Peyer's patch (tissue), 4 donors: ENCODE measurements at regions not wholly inside any gene's neighbourhood (a gene's known extent, or its start where the extent isn't known, plus 50 kb on each side); places are given as distances from the start of the nearest gene placed in this dataset.
"Not testable (repeated sequence)": the region's sequence is repeated elsewhere in the genome, so short reads cannot be mapped to it uniquely, and the experiment has no call there.

Source experiments
- DNase-seq, 3 donors: peaks; one replicate each; pipeline ENCODE4 v3.0.0-alpha.2; 2017 to 2019
- H3K27ac ChIP-seq, 4 donors: fragments of 200-600 bp; sonication (generic); one replicate each; pipeline ENCODE4 v1.5.1; 2016 to 2019
- H3K27me3 ChIP-seq, 2 donors: fragments of 200-600 bp; sonication (generic); one replicate each; pipeline ENCODE4 v1.5.1; 2019
- H3K36me3 ChIP-seq, 3 donors: fragments of 200-600 bp; sonication (generic); one replicate each; pipeline ENCODE4 v1.5.1; 2016 to 2019
- H3K4me1 ChIP-seq, 4 donors: fragments of 200-600 bp; sonication (generic); one replicate each; pipeline ENCODE4 v1.5.1; 2016 to 2019
- H3K4me3 ChIP-seq, 4 donors: fragments of 200-600 bp; sonication (generic); 1 replicate in 3 of 4; 2 replicates in 1 of 4; pipeline ENCODE4 v1.5.1; 2016 to 2019; ENCODE audit warnings: mild to moderate bottlenecking in 1 of 4
- H3K9me3 ChIP-seq, 4 donors: fragments of 200-600 bp; sonication (generic); one replicate each; pipeline ENCODE4 v1.5.1; 2016 to 2019; ENCODE audit warnings: mild to moderate bottlenecking in 1 of 4
- CTCF ChIP-seq, 6 experiments: fragments of 450-650 bp in 4 of 6; fragments of 200-600 bp in 2 of 6; sonication (generic) in 1 of 6; IDR thresholded peaks; one replicate each; pipeline ENCODE4 v1.5.1; 2017 to 2019; ENCODE audit warnings: antibody characterized with exemption in 6 of 6, mild to moderate bottlenecking in 3 of 6, moderate library complexity in 1 of 6
- POLR2A ChIP-seq, 2 donors: fragments of 450-650 bp; IDR thresholded peaks; one replicate each; pipeline ENCODE4 v1.5.1; 2017; ENCODE audit warnings: antibody characterized with exemption in 2 of 2, mild to moderate bottlenecking in 2 of 2, moderate library complexity in 2 of 2

GRCh38 chr18:47677952-47678351, 252.5 kb downstream of the SMAD2 start:
- Histone ChIP-seq H3K4me1 (no peaks in the 10 kb centered on the region), H3K36me3 (no peaks in the 10 kb centered on the region), H3K27ac (no peak overlapping the region), H3K27me3 (no peaks in the 10 kb centered on the region), H3K4me3 (no peak overlapping the region), H3K9me3 (no peaks in the 10 kb centered on the region)
- no peak for DNase-seq
- TF ChIP-seq CTCF (IDR thresholded peaks at IDR 0.05), result no peak
- TF ChIP-seq POLR2A (IDR thresholded peaks at IDR 0.05), result no peak

GRCh38 chr18:47669815-47670214, 260.6 kb downstream of the SMAD2 start:
- H3K9me3 ChIP-seq, result no peaks in the 10 kb centered on the region
- no peak for TF ChIP-seq CTCF (IDR thresholded peaks at IDR 0.05)
- TF ChIP-seq POLR2A (IDR thresholded peaks at IDR 0.05), result no peak
- H3K4me3 ChIP-seq, result no peak overlapping the region
- H3K27me3 ChIP-seq, result no peaks in the 10 kb centered on the region
- no peak overlapping the region for H3K27ac ChIP-seq
- no peaks in the 10 kb centered on the region for H3K4me1 ChIP-seq
- DNase-seq, result no peak
- H3K36me3 ChIP-seq, result no peaks in the 10 kb centered on the region

DNA sequence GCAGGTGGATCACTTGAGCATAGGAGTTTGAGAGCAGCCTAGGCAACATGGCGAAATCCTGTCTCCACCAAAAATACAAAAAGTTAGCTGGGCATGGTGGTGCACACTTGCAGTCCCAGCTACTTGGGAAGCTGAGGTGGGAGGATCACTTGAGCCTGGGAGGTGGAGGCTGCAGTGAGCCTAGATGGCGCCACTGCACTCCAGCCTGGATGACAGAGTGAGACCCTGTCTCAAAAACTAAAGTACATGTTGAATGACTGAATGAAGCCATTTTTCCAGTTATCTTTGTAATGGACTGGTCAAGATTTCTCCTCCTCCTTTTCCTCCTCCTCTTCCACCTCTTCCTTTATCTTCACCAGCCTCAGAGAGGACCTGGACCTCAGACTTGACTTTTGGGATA, 272.0 kb downstream of the SMAD2 start:
- Histone ChIP-seq H3K4me3 (no peak overlapping the region), H3K9me3 (no peaks in the 10 kb centered on the region), H3K36me3 (no peaks in the 10 kb centered on the region), H3K27ac (no peak overlapping the region), H3K4me1 (no peaks in the 10 kb centered on the region), H3K27me3 (no peaks in the 10 kb centered on the region)
- DNase-seq, result no peak
- TF ChIP-seq POLR2A (IDR thresholded peaks at IDR 0.05), result no peak
- TF ChIP-seq CTCF (IDR thresholded peaks at IDR 0.05), result no peak

- no peak overlapping the region for H3K4me3 ChIP-seq
- DNase-seq, result no peak
- TF ChIP-seq POLR2A (IDR thresholded peaks at IDR 0.05) (no peak), CTCF (IDR thresholded peaks at IDR 0.05) (no peak)
- no peak overlapping the region for H3K27ac ChIP-seq
- H3K4me1 ChIP-seq, result no peaks in the 10 kb centered on the region
- no peaks in the 10 kb centered on the region for H3K9me3 ChIP-seq
- H3K36me3 ChIP-seq, result no peaks in the 10 kb centered on the region
- H3K27me3 ChIP-seq, result no peaks in the 10 kb centered on the region
These were observed 275.5 kb downstream of the SMAD2 start for GRCh38 chr18:47654988-47655387.

GRCh38 chr18:47644896-47645295, 285.6 kb downstream of the SMAD2 start:
- no peaks in the 10 kb centered on the region for H3K4me1 ChIP-seq
- no peak overlapping the region for H3K27ac ChIP-seq
- H3K9me3 ChIP-seq, result no peaks in the 10 kb centered on the region
- no peak for TF ChIP-seq CTCF (IDR thresholded peaks at IDR 0.05)
- TF ChIP-seq POLR2A (IDR thresholded peaks at IDR 0.05), result no peak
- no peak overlapping the region for H3K4me3 ChIP-seq
- no peak for DNase-seq
- no peaks in the 10 kb centered on the region for H3K36me3 ChIP-seq
- no peaks in the 10 kb centered on the region for H3K27me3 ChIP-seq

DNA sequence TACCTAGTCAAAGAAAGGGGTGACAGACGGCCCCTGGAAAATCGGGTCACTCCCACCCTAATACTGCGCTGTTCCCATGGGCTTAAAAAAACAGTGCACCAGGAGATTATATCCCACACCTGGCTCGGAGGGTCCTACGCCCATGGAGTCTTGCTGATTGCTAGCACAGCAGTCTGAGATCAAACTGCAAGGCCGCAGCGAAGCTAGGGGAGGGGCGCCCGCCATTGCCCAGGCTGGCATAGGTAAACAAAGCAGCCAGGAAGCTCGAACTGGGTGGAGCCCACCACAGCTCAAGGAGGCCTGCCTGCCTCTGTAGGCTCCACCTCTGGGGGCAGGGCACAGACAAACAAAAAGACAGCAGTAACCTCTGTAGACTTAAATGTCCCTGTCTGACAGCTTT, 292.9 kb downstream of the SMAD2 start:
- H3K4me1 ChIP-seq, H3K4me3 ChIP-seq, H3K36me3 ChIP-seq, H3K27ac ChIP-seq, DNase-seq, H3K9me3 ChIP-seq, H3K27me3 ChIP-seq: not testable (repeated sequence)
